IMR-90 (cell line): ENCODE measurements at regions not wholly inside any gene's neighbourhood (a gene's known extent, or its start where the extent isn't known, plus 50 kb on each side); places are given as distances from the start of the nearest gene placed in this dataset.
"Not testable (repeated sequence)": the region's sequence is repeated elsewhere in the genome, so short reads cannot be mapped to it uniquely, and the experiment has no call there.

ENCODE experiments used
- ATAC-seq: fragments of 200-7000 bp; cut with Tn5 transposase; 2 replicates; pipeline ENCODE4 v1.9.1; 2020; ENCODE audit warnings: low read depth, mild to moderate bottlenecking, moderate library complexity
- BruUV-seq: library from RNA; stranded (reverse); fragments of 400-500 nt; replicated peaks from 2 replicates; lab custom pipeline; 2021; lab: Mats Ljungman, UMichigan
- CTCF ChIA-PET: fragments of 300-600 bp; formaldehyde crosslinking; extraction: SDS; loops from one replicate; lab custom pipeline; 2021; ENCODE audit warnings: antibody characterized with exemption; lab: Yijun Ruan, JAX
- POLR2A ChIA-PET: fragments of 300-600 bp; sonication (Branson Sonifier 250); formaldehyde crosslinking; loops from one replicate; lab custom pipeline; 2022; ENCODE audit warnings: antibody characterized with exemption; ENCODE audit not compliant: unreplicated experiment; lab: Charles Lee
- DNase-seq: peaks from one replicate; pipeline ENCODE4 v3.0.0; 2013
- H2AFZ ChIP-seq: replicated peaks from 2 replicates; pipeline ENCODE3; 2013; ENCODE audit warnings: low read length, mild to moderate bottlenecking; ENCODE audit not compliant: poor library complexity
- H2AK5ac ChIP-seq: 2 replicates; pipeline ENCODE4 v1.6.1; 2013; ENCODE audit warnings: low read depth, low read length, inconsistent platforms
- H2AK9ac ChIP-seq: replicated peaks from 2 replicates; pipeline ENCODE3; 2013; ENCODE audit warnings: mild to moderate bottlenecking, low read depth, low read length, moderate library complexity; ENCODE audit not compliant: poor library complexity
- H2BK120ac ChIP-seq: 2 replicates; pipeline ENCODE4 v1.6.1; 2013; ENCODE audit warnings: low read depth, low read length, inconsistent platforms
- H2BK15ac ChIP-seq: 3 replicates; pipeline ENCODE4 v1.6.1; 2013; ENCODE audit warnings: low read depth, low read length, inconsistent platforms
- H2BK20ac ChIP-seq: 2 replicates; pipeline ENCODE4 v1.6.1; 2013; ENCODE audit warnings: low read depth, mild to moderate bottlenecking, inconsistent platforms, low read length, moderate library complexity
- H2BK5ac ChIP-seq: 2 replicates; pipeline ENCODE4 v1.6.1; 2013; ENCODE audit warnings: mild to moderate bottlenecking, low read depth, low read length, inconsistent platforms; ENCODE audit not compliant: poor library complexity, severe bottlenecking
- H3K14ac ChIP-seq: replicated peaks from 2 replicates; pipeline ENCODE4 v1.6.1; 2013; ENCODE audit warnings: low read depth, low read length, inconsistent platforms
- H3K18ac ChIP-seq: 2 replicates; pipeline ENCODE4 v1.6.1; 2013; ENCODE audit warnings: low read depth, low read length, control low read depth
- H3K23ac ChIP-seq: 2 replicates; pipeline ENCODE4 v1.6.1; 2013; ENCODE audit warnings: low read depth, low read length, inconsistent platforms
- H3K27ac ChIP-seq: 2 replicates; pipeline ENCODE4 v1.5.1; 2013; ENCODE audit warnings: mild to moderate bottlenecking, control low read depth, low read length; ENCODE audit not compliant: insufficient read depth
- H3K27me3 ChIP-seq: 2 replicates; pipeline ENCODE4 v1.6.1; 2013; ENCODE audit warnings: low read length; ENCODE audit not compliant: control insufficient read depth, insufficient read depth
- H3K36me3 ChIP-seq: 2 replicates; pipeline ENCODE4 v1.6.1; 2013; ENCODE audit warnings: low read length, mixed read lengths; ENCODE audit not compliant: control insufficient read depth, insufficient read depth
- H3K4ac ChIP-seq: 2 replicates; pipeline ENCODE4 v1.6.1; 2013; ENCODE audit warnings: low read depth, low read length, inconsistent platforms
- H3K4me1 ChIP-seq: 2 replicates; pipeline ENCODE4 v1.6.1; 2013; ENCODE audit warnings: low read length, mixed read lengths; ENCODE audit not compliant: control insufficient read depth, insufficient read depth
- H3K4me2 ChIP-seq: 2 replicates; pipeline ENCODE4 v1.6.1; 2013; ENCODE audit warnings: low read depth, mild to moderate bottlenecking, control low read depth, low read length, moderate library complexity
- H3K4me3 ChIP-seq: 2 replicates; pipeline ENCODE4 v1.5.1; 2013; ENCODE audit warnings: low read depth, mild to moderate bottlenecking, control low read depth, low read length, moderate library complexity; ENCODE audit not compliant: insufficient read depth
- H3K56ac ChIP-seq: 2 replicates; pipeline ENCODE4 v1.6.1; 2013; ENCODE audit warnings: low read length, inconsistent platforms; ENCODE audit not compliant: insufficient read depth; ENCODE audit errors: extremely low read depth
- H3K79me1 ChIP-seq, 2 experiments: 2 replicates each; pipeline ENCODE4 v1.6.1; 2013; ENCODE audit warnings: low read length in 2 of 2, inconsistent platforms in 1 of 2, low read depth in 1 of 2
- H3K9ac ChIP-seq: 2 replicates; pipeline ENCODE4 v1.6.1; 2013; ENCODE audit warnings: low read depth, low read length, control low read depth
- H3K9me1 ChIP-seq: 2 replicates; pipeline ENCODE4 v1.6.1; 2013; ENCODE audit warnings: low read length, inconsistent platforms; ENCODE audit not compliant: insufficient read depth
- H3K9me3 ChIP-seq: 2 replicates; pipeline ENCODE4 v1.6.1; 2013; ENCODE audit warnings: low read length; ENCODE audit not compliant: control insufficient read depth, insufficient read depth
- H4K20me1 ChIP-seq: 2 replicates; pipeline ENCODE4 v1.6.1; 2013; ENCODE audit warnings: low read length, inconsistent platforms; ENCODE audit not compliant: insufficient read depth
- H4K5ac ChIP-seq: 2 replicates; pipeline ENCODE4 v1.6.1; 2013; ENCODE audit warnings: mild to moderate bottlenecking, low read depth, low read length, control low read depth
- H4K8ac ChIP-seq, 2 experiments: 2 replicates each; pipeline ENCODE4 v1.6.1; 2013; ENCODE audit warnings: low read depth in 2 of 2, low read length in 2 of 2, control low read depth in 1 of 2, inconsistent platforms in 1 of 2
- H4K91ac ChIP-seq: 2 replicates; pipeline ENCODE4 v1.6.1; 2013; ENCODE audit warnings: low read depth, low read length, inconsistent platforms; ENCODE audit not compliant: insufficient read depth
- MAZ ChIP-seq: IDR thresholded peaks from 2 replicates; pipeline ENCODE4 v1.6.1; 2012; ENCODE audit warnings: low read depth, mild to moderate bottlenecking, low read length, improper control_type of control experiment, moderate library complexity, borderline replicate concordance
- NFE2L2 ChIP-seq: fragments of 150-350 bp; IDR thresholded peaks from 2 replicates; pipeline ENCODE4 v1.6.1; 2016; ENCODE audit warnings: low read depth, mild to moderate bottlenecking, low read length
- WGBS, 2 experiments: methylation state at CpG; one replicate each; pipeline versions ENCODE4 v1.1.5 to v1.1.7; 2013; ENCODE audit warnings: missing lambda C conversion rate in 2 of 2; ENCODE audit not compliant: insufficient read length in 1 of 2; ENCODE audit errors: extremely low coverage in 2 of 2; 5-methylcytosine and 5-hydroxymethylcytosine counted together
- dilution Hi-C: fragments of 300-500 bp; cut with HindIII; formaldehyde crosslinking; loops from one replicate; pipeline ENCODE4 v1.14.3; 2018; ENCODE audit warnings: low sequenced_read_pairs; ENCODE audit not compliant: unreplicated experiment
- in situ Hi-C: fragments of 300-500 bp; cut with MboI; formaldehyde crosslinking; loops from 3 replicates; pipeline ENCODE4 v1.14.3; 2019; ENCODE audit warnings: low sequenced_read_pairs, inconsistent platforms, mixed read lengths
- intact Hi-C: fragments of 100-400 bp; cut with micrococcal nuclease; formaldehyde crosslinking; loops from 2 replicates; pipeline ENCODE4 v1.10.0; 2022
- TF ChIP-seq, protein P1 (sequence below): fragments of 150-350 bp; IDR thresholded peaks from 2 replicates; pipeline ENCODE4 v1.6.1; 2016; ENCODE audit warnings: low read depth, mild to moderate bottlenecking, low read length, moderate library complexity, borderline replicate concordance

DNA sequence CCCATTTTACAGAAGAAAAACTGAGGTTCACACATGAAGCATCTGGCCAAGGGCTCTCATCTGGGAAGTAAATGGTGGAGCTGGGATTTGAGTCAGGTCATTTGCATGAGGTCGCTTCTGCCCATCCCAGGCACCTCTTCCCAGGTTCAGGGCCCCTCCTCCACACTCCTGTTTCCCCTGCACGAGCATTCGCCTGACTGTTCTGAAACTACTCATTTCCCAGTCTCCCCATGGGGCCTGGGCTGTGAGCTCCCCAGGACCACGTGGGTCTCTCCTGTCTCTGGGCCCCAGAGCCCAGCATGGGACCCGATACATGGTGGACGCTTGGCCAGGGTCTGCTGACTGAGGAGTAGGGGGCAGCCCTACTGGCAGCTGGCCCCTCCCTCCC, 360.8 kb downstream of the MATN1 start:
- BruUV-seq, result no TSS peak
- Histone ChIP-seq H2BK15ac (no peak overlapping the region), H2AFZ (no peak overlapping the region), H3K9me1 (no peaks in the 10 kb centered on the region), H2AK9ac (no peak overlapping the region), H3K79me1 (no peaks in the 10 kb centered on the region), H3K4me2 (no peak overlapping the region), H3K23ac (no peak overlapping the region), H3K4me3 (no peak overlapping the region), H3K56ac (no peak overlapping the region), H3K9me3 (no peaks in the 10 kb centered on the region), H2AK5ac (no peak overlapping the region), H4K5ac (no peak overlapping the region), H3K27me3 (no peaks in the 10 kb centered on the region), H3K4ac (no peak overlapping the region), H4K20me1 (no peaks in the 10 kb centered on the region), H2BK120ac (no peak overlapping the region), H3K4me1 (no peaks in the 10 kb centered on the region), H4K8ac (no peak overlapping the region), H3K36me3 (no peaks in the 10 kb centered on the region), H2BK5ac (no peak overlapping the region), H4K91ac (no peak overlapping the region), H3K14ac (no peak overlapping the region), H3K27ac (no peak overlapping the region), H3K18ac (no peak overlapping the region), H2BK20ac (no peak overlapping the region), H3K9ac (no peak overlapping the region)
- no peak for ATAC-seq
- CTCF ChIA-PET, result no interaction called here
- 42% methylated on average over 2 of the region's 6 CpGs; no CpG with 5 or more reads in 1 of the 2 experiments for WGBS, 2 experiments
- TF ChIP-seq MAZ (no peak), NFE2L2 (no peak)
- TF ChIP-seq, protein P1, sequence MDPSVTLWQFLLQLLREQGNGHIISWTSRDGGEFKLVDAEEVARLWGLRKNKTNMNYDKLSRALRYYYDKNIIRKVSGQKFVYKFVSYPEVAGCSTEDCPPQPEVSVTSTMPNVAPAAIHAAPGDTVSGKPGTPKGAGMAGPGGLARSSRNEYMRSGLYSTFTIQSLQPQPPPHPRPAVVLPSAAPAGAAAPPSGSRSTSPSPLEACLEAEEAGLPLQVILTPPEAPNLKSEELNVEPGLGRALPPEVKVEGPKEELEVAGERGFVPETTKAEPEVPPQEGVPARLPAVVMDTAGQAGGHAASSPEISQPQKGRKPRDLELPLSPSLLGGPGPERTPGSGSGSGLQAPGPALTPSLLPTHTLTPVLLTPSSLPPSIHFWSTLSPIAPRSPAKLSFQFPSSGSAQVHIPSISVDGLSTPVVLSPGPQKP, result no peak
- intact Hi-C loops (no loop called here), dilution Hi-C loops (no loop called here), in situ Hi-C loops (no loop called here)
- no peak for DNase-seq
- POLR2A ChIA-PET, result no interaction called here

- H2AFZ ChIP-seq, H2BK120ac ChIP-seq, H2AK5ac ChIP-seq, H3K4me3 ChIP-seq, H4K5ac ChIP-seq, H3K9me3 ChIP-seq, H2AK9ac ChIP-seq, H2BK20ac ChIP-seq, DNase-seq, in situ Hi-C loops, ATAC-seq, H2BK15ac ChIP-seq, POLR2A ChIA-PET, H3K56ac ChIP-seq, H3K4me1 ChIP-seq, H2BK5ac ChIP-seq, H3K23ac ChIP-seq, H3K36me3 ChIP-seq, H3K27me3 ChIP-seq, H3K18ac ChIP-seq, BruUV-seq, H3K9me1 ChIP-seq, H3K79me1 ChIP-seq, intact Hi-C loops, H4K8ac ChIP-seq, dilution Hi-C loops, H3K4me2 ChIP-seq, CTCF ChIA-PET, H3K27ac ChIP-seq, H3K4ac ChIP-seq, H3K9ac ChIP-seq, H3K14ac ChIP-seq, H4K20me1 ChIP-seq, H4K91ac ChIP-seq: not testable (repeated sequence)
- WGBS, 2 experiments, result 40% methylated on average over 6 of the region's 10 CpGs; no CpG with 5 or more reads in 1 of the 2 experiments
Observed at GRCh38 chr1:30361890-30362602, 361.3 kb downstream of the MATN1 start.
